HepG2 (cell line): ENCODE measurements at regions not wholly inside any gene's neighbourhood (a gene's known extent, or its start where the extent isn't known, plus 50 kb on each side); places are given as distances from the start of the nearest gene placed in this dataset.

Experiments
- ATAC-seq: fragments of 200-7000 bp; cut with Tn5 transposase; 3 replicates; pipeline ENCODE4 v1.9.1; 2020; ENCODE audit warnings: mild to moderate bottlenecking, moderate library complexity
- BruUV-seq: library from RNA; stranded (reverse); fragments of 400-500 nt; replicated peaks from 2 replicates; lab custom pipeline; 2021; lab: Mats Ljungman, UMichigan
- CTCF ChIA-PET: fragments of 300-600 bp; formaldehyde crosslinking; extraction: SDS; loops from one replicate; lab custom pipeline; 2021; ENCODE audit warnings: low total read pairs, inconsistent platforms, low intra/inter-chr PET ratio; lab: Yijun Ruan, JAX
- POLR2A ChIA-PET: fragments of 350-600 bp; sonication (Branson Sonifier 250); formaldehyde crosslinking; loops from one replicate; lab custom pipeline; 2020; ENCODE audit warnings: antibody characterized with exemption, inconsistent platforms; lab: Yijun Ruan, JAX
- DNase-seq: peaks from one replicate; pipeline ENCODE4 v3.0.0-alpha.2; 2015; ENCODE audit warnings: low spot score
- FAIRE-seq: peaks from 3 replicates; lab custom pipeline; 2011; peaks lifted over from hg19 to GRCh38; lab: Jason Lieb, UNC
- H2AFZ ChIP-seq: one replicate; pipeline ENCODE4 v1.6.1; 2011; ENCODE audit warnings: low read length, inconsistent platforms
- H3K27ac ChIP-seq: fragments of 300-600 bp; 3 replicates; pipeline ENCODE4 v1.8.0; 2011; ENCODE audit warnings: mixed run types, mild to moderate bottlenecking, mixed read lengths, low read length, inconsistent platforms; ENCODE audit not compliant: insufficient read depth; ENCODE audit errors: extremely low read length
- H3K27me3 ChIP-seq, 2 experiments: fragments of 200-600 bp in 1 of 2; 2 replicates in 1 of 2; 3 replicates in 1 of 2; pipeline versions ENCODE4 v1.6.0 to v1.8.0; 2011; ENCODE audit warnings: low read length in 2 of 2, mild to moderate bottlenecking in 2 of 2, moderate library complexity in 2 of 2, inconsistent platforms in 1 of 2; ENCODE audit not compliant: insufficient read depth in 2 of 2, control insufficient read depth in 1 of 2
- H3K36me3 ChIP-seq, 2 experiments: fragments of 200-600 bp in 1 of 2; replicated peaks in 1 of 2; 2 replicates in 1 of 2; 3 replicates in 1 of 2; pipeline versions ENCODE4 v1.5.1 to v1.8.0; 2011; ENCODE audit warnings: low read length in 2 of 2, inconsistent platforms in 1 of 2; ENCODE audit not compliant: insufficient read depth in 2 of 2, control insufficient read depth in 1 of 2
- H3K4me1 ChIP-seq: 2 replicates; pipeline ENCODE4 v1.5.1; 2012; ENCODE audit warnings: low read length, inconsistent platforms; ENCODE audit not compliant: insufficient read depth
- H3K4me2 ChIP-seq: 2 replicates; pipeline ENCODE4 v1.6.0; 2011; ENCODE audit warnings: low read depth, low read length, inconsistent platforms
- H3K4me3 ChIP-seq, 3 experiments: fragments of 200-600 bp in 1 of 3; sonication (generic), shearing (Covaris generic) in 1 of 3; replicated peaks in 1 of 3; 2 replicates each; pipeline ENCODE4 v1.5.1; 2011 to 2016; ENCODE audit warnings: low read length in 3 of 3, inconsistent platforms in 2 of 3, low read depth in 2 of 3, mild to moderate bottlenecking in 2 of 3, control low read depth in 1 of 3, mixed read lengths in 1 of 3; ENCODE audit not compliant: insufficient read depth in 1 of 3
- H3K79me2 ChIP-seq: one replicate; pipeline ENCODE4 v1.6.1; 2011; ENCODE audit warnings: low read length, inconsistent platforms; ENCODE audit not compliant: insufficient read depth
- H3K9ac ChIP-seq: 2 replicates; pipeline ENCODE4 v1.6.0; 2011; ENCODE audit warnings: mild to moderate bottlenecking, low read depth, low read length, inconsistent platforms; ENCODE audit not compliant: insufficient read depth
- H3K9me3 ChIP-seq: 2 replicates; pipeline ENCODE4 v1.5.1; 2012; ENCODE audit warnings: mild to moderate bottlenecking, low read length
- H4K20me1 ChIP-seq: 2 replicates; pipeline ENCODE4 v1.6.0; 2011; ENCODE audit warnings: inconsistent platforms, mild to moderate bottlenecking, low read length, moderate library complexity; ENCODE audit not compliant: insufficient read depth
- CREB1 ChIP-seq, 2 experiments: fragments of 450-650 bp in 1 of 2; IDR thresholded peaks; 2 replicates each; pipeline ENCODE4 v1.6.1; 2016 to 2017; ENCODE audit warnings: control low read depth in 1 of 2, mild to moderate bottlenecking in 1 of 2, missing compliant biosample characterization in 1 of 2, missing genetic modification characterization in 1 of 2
- DR1 ChIP-seq: sonication (generic); formaldehyde crosslinking; IDR thresholded peaks from 2 replicates; pipeline ENCODE4 v1.8.0; 2021; ENCODE audit warnings: mild to moderate bottlenecking, missing genetic modification reagents, inconsistent platforms
- PHF21A ChIP-seq: sonication (generic); formaldehyde crosslinking; IDR thresholded peaks from 2 replicates; pipeline ENCODE4 v1.5.0; 2020; ENCODE audit warnings: mild to moderate bottlenecking, missing genetic modification reagents
- REXO4 ChIP-seq: sonication (generic); formaldehyde crosslinking; IDR thresholded peaks from 2 replicates; pipeline ENCODE4 v1.8.0; 2022; ENCODE audit warnings: missing genetic modification reagents, mild to moderate bottlenecking, borderline replicate concordance
- SNAPC2 ChIP-seq: sonication (generic); formaldehyde crosslinking; IDR thresholded peaks from 2 replicates; pipeline ENCODE4 v1.8.1; 2022; ENCODE audit warnings: mild to moderate bottlenecking, missing genetic modification reagents
- TCF7 ChIP-seq: sonication (generic); IDR thresholded peaks from 2 replicates; pipeline ENCODE4 v1.6.1; 2016; ENCODE audit warnings: antibody characterized with exemption, low read depth
- ZNF260 ChIP-seq: sonication (generic); formaldehyde crosslinking; IDR thresholded peaks from 2 replicates; pipeline ENCODE4 v1.4.0; 2020; ENCODE audit warnings: missing genetic modification reagents, low read depth, mild to moderate bottlenecking, borderline replicate concordance
- ZNF614 ChIP-seq: IDR thresholded peaks from 2 replicates; pipeline ENCODE4 v1.6.1; 2018; ENCODE audit warnings: missing biosample characterization, missing genetic modification reagents, inconsistent platforms, borderline replicate concordance
- ZNF660 ChIP-seq: sonication (generic); formaldehyde crosslinking; IDR thresholded peaks from 2 replicates; pipeline ENCODE4 v1.5.1; 2020; ENCODE audit warnings: mild to moderate bottlenecking, low read depth, missing genetic modification reagents, borderline replicate concordance
- WGBS: methylation state at CpG from one replicate; pipeline ENCODE4 v1.1.6; 2017; ENCODE audit warnings: low lambda C conversion rate; 5-methylcytosine and 5-hydroxymethylcytosine counted together
- in situ Hi-C: cut with HindIII; loops from 2 replicates; pipeline ENCODE4 v1.10.0; 2017; ENCODE audit warnings: low pct_unique_long_range_greater_than_20kb; ENCODE audit not compliant: extremely low pct_ligation_motif_present
- intact Hi-C: fragments of 100-400 bp; cut with micrococcal nuclease; formaldehyde crosslinking; loops from one replicate; pipeline ENCODE4 v1.10.0; 2022; ENCODE audit not compliant: unreplicated experiment
- TF ChIP-seq, protein P1 (sequence below): sonication (generic); formaldehyde crosslinking; conservative IDR thresholded peaks from 2 replicates; pipeline ENCODE4 v1.8.0; 2022; ENCODE audit warnings: missing genetic modification reagents
- TF ChIP-seq, protein P2 (sequence below): sonication (generic); formaldehyde crosslinking; IDR thresholded peaks from 2 replicates; pipeline ENCODE4; 2020; ENCODE audit warnings: missing genetic modification reagents, mild to moderate bottlenecking, borderline replicate concordance
- TF ChIP-seq, protein P3 (sequence below): fragments of 450-650 bp; IDR thresholded peaks from 2 replicates; pipeline ENCODE4 v1.6.1; 2016

- no TSS peak for BruUV-seq
- 0% methylated on average over 3 of the region's 3 CpGs for WGBS
- TF ChIP-seq, protein P1, sequence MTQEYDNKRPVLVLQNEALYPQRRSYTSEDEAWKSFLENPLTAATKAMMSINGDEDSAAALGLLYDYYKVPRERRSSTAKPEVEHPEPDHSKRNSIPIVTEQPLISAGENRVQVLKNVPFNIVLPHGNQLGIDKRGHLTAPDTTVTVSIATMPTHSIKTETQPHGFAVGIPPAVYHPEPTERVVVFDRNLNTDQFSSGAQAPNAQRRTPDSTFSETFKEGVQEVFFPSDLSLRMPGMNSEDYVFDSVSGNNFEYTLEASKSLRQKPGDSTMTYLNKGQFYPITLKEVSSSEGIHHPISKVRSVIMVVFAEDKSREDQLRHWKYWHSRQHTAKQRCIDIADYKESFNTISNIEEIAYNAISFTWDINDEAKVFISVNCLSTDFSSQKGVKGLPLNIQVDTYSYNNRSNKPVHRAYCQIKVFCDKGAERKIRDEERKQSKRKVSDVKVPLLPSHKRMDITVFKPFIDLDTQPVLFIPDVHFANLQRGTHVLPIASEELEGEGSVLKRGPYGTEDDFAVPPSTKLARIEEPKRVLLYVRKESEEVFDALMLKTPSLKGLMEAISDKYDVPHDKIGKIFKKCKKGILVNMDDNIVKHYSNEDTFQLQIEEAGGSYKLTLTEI: no peak
- no peak for TF ChIP-seq ZNF660 (CRISPR knock-in tag)
- TF ChIP-seq, all 625 proteins: peak for 0
- ATAC-seq (no peak), DNase-seq (no peak), FAIRE-seq (no peak)
- no peak overlapping the region for H3K4me3 ChIP-seq
- intact Hi-C loops: no loop called here
- ChIA-PET POLR2A (no interaction called here), CTCF (no interaction called here)
- in situ Hi-C loops: no loop called here
- no peaks in the 10 kb centered on the region for H4K20me1 ChIP-seq
- H3K9ac ChIP-seq: no peak overlapping the region
- H3K36me3 ChIP-seq: no peaks in the 10 kb centered on the region
- H3K4me1 ChIP-seq: no peaks in the 10 kb centered on the region
- no peaks in the 10 kb centered on the region for H3K9me3 ChIP-seq
- H3K27ac ChIP-seq: no peak overlapping the region
- H3K4me2 ChIP-seq: no peak overlapping the region
- H3K79me2 ChIP-seq: no peaks in the 10 kb centered on the region
- no peaks in the 10 kb centered on the region for H3K27me3 ChIP-seq
- H2AFZ ChIP-seq: no peak overlapping the region
These were observed 941.3 kb upstream of the NXPH2 start for GRCh38 chr2:139721411-139721995.

- ChIA-PET POLR2A (no interaction called here), CTCF (no interaction called here)
- Histone ChIP-seq H3K79me2 (no peaks in the 10 kb centered on the region), H3K4me2 (no peak overlapping the region), H3K4me3 (no peak overlapping the region), H3K27me3 (no peaks in the 10 kb centered on the region), H3K4me1 (no peaks in the 10 kb centered on the region), H3K9me3 (no peaks in the 10 kb centered on the region), H2AFZ (no peak overlapping the region), H3K9ac (no peak overlapping the region), H4K20me1 (no peaks in the 10 kb centered on the region), H3K36me3 (no peaks in the 10 kb centered on the region), H3K27ac (no peak overlapping the region)
- in situ Hi-C loops (no loop called here), intact Hi-C loops (no loop called here)
- no peak for FAIRE-seq
- DNase-seq: no peak
- ATAC-seq: no peak
- WGBS: 2% methylated on average over 3 of the region's 3 CpGs
- BruUV-seq: no TSS peak
- TF ChIP-seq, protein P2, sequence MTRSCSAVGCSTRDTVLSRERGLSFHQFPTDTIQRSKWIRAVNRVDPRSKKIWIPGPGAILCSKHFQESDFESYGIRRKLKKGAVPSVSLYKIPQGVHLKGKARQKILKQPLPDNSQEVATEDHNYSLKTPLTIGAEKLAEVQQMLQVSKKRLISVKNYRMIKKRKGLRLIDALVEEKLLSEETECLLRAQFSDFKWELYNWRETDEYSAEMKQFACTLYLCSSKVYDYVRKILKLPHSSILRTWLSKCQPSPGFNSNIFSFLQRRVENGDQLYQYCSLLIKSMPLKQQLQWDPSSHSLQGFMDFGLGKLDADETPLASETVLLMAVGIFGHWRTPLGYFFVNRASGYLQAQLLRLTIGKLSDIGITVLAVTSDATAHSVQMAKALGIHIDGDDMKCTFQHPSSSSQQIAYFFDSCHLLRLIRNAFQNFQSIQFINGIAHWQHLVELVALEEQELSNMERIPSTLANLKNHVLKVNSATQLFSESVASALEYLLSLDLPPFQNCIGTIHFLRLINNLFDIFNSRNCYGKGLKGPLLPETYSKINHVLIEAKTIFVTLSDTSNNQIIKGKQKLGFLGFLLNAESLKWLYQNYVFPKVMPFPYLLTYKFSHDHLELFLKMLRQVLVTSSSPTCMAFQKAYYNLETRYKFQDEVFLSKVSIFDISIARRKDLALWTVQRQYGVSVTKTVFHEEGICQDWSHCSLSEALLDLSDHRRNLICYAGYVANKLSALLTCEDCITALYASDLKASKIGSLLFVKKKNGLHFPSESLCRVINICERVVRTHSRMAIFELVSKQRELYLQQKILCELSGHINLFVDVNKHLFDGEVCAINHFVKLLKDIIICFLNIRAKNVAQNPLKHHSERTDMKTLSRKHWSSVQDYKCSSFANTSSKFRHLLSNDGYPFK: no peak
- TF ChIP-seq REXO4: no peak
- no peak for TF ChIP-seq PHF21A (CRISPR knock-in tag)
- TF ChIP-seq TCF7: no peak
- no peak for TF ChIP-seq CREB1 (IDR thresholded peaks at IDR 0.05)
- no peak for TF ChIP-seq CREB1 (CRISPR knock-in tag; IDR thresholded peaks at IDR 0.05)
- TF ChIP-seq DR1 (CRISPR knock-in tag): no peak
- TF ChIP-seq, protein P3, sequence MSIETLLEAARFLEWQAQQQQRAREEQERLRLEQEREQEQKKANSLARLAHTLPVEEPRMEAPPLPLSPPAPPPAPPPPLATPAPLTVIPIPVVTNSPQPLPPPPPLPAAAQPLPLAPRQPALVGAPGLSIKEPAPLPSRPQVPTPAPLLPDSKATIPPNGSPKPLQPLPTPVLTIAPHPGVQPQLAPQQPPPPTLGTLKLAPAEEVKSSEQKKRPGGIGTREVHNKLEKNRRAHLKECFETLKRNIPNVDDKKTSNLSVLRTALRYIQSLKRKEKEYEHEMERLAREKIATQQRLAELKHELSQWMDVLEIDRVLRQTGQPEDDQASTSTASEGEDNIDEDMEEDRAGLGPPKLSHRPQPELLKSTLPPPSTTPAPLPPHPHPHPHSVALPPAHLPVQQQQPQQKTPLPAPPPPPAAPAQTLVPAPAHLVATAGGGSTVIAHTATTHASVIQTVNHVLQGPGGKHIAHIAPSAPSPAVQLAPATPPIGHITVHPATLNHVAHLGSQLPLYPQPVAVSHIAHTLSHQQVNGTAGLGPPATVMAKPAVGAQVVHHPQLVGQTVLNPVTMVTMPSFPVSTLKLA: no peak
- TF ChIP-seq ZNF614: no peak
- TF ChIP-seq ZNF260 (CRISPR knock-in tag): no peak
- TF ChIP-seq SNAPC2 (CRISPR knock-in tag): no peak
These were observed 939.9 kb upstream of the NXPH2 start for GRCh38 chr2:139720056-139720455.
